ENCODE measurements at regions not wholly inside any gene's neighbourhood (a gene's known extent, or its start where the extent isn't known, plus 50 kb on each side); places are given as distances from the start of the nearest gene placed in this dataset.
A peak's percentile ranks its signal among the peaks of the same experiment; 100 is the strongest.

DNA sequence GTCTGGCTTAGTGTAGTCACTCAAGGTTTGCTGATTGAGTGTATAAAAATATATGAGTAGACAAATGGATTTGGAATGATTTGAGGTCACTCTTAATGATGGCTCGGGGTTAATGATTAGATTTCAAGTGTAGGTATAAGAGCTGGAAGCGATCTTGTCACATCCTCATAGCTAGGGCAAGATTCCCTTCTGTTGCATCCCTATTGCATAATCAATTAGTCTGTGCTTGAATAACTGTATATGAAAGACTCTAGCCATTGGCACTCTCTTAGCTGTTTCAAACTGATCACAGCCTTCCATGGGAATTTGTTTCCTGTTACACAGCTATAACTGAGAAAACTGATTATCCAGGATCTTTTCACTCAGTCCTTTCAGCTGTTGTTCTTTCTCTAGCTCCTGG lies 811.6 kb downstream of the TLE4 start:
- no peak for DNase-seq (ENCODE audit: low read depth)

- peak; percentile 43 for DNase-seq (ENCODE audit: low read depth)
These were observed 810.6 kb downstream of the TLE4 start for GRCh38 chr9:80382211-80382891.

GRCh38 chr9:80380301-80380700 lies 808.5 kb downstream of the TLE4 start:
- no peak for DNase-seq (ENCODE audit: low read depth)

GRCh38 chr9:80378669-80379293 lies 807.0 kb downstream of the TLE4 start:
- DNase-seq (ENCODE audit: low read depth): peak; percentile 41

- DNase-seq (ENCODE audit: low read depth): no peak
These were observed 804.4 kb downstream of the TLE4 start for GRCh38 chr9:80376180-80376579.

- peak; percentile 5 for DNase-seq (ENCODE audit: low read depth)
These were observed 803.7 kb downstream of the TLE4 start for GRCh38 chr9:80375477-80375876.

DNA sequence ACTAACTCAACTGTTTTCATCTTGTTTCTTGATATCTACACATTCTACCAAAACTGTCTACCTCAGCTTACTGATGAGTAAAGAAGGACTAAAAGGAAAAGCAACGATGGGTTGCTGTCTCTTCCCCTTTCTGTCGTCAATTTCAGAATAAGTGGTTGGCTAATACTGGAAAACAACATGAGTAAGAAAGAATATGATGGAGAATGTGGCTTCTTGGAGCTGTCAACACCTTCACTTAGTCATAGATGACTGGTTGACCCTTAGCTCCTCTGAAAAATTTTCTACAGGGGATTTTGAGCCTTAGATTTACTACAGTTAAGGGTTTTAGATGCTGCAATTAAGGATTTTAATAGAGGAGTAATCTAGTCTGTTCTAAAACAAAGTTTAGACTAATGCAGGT lies 797.9 kb downstream of the TLE4 start:
- DNase-seq (ENCODE audit: low read depth): peak; percentile 79

DNA sequence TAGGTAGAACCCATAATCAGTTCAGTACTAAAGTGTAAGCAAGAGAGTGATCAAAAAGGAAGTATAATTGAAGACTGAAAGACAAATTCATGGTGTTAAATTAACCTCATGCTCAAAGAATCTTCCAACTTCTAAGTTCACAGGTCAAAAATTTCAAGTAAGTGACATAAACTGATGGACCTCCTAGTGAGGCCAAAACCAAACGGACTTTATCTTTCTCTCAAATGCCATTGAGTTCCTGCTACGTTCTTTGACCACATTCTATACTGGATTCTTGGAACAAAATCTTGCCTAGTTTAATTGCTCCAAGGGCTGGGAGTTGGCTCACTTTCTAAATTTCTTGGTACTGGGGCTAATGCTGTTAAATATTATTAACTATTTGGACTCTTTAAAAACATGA lies 794.9 kb downstream of the TLE4 start:
- no peak for DNase-seq (ENCODE audit: low read depth)

GRCh38 chr9:80359941-80360881 lies 788.4 kb downstream of the TLE4 start:
- DNase-seq (ENCODE audit: low read depth): no peak

GRCh38 chr9:80359291-80359690 lies 787.5 kb downstream of the TLE4 start:
- no peak for DNase-seq (ENCODE audit: low read depth)

DNA sequence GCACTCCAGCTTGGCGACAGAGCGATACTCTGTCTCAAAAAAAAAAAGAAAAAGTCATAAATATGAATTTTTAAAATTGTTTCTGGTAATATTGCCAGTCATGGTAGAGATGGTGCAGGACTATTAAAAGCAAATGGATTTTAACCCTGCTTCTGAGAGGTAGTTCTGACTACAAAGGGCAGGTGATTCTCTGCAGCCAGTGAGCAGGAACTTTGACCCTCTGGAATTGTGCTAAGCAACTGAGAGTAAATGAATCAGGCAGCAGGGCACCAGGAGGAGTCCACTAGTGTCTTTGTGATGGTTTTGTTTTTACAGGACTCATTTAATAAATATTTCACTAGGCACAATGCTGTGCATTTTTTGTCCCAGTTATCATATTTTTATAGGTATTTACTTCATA lies 781.2 kb downstream of the TLE4 start:
- no peak for DNase-seq (ENCODE audit: low read depth)

GRCh38 chr9:80351612-80352011 lies 779.8 kb downstream of the TLE4 start:
- DNase-seq (ENCODE audit: low read depth): no peak

DNA sequence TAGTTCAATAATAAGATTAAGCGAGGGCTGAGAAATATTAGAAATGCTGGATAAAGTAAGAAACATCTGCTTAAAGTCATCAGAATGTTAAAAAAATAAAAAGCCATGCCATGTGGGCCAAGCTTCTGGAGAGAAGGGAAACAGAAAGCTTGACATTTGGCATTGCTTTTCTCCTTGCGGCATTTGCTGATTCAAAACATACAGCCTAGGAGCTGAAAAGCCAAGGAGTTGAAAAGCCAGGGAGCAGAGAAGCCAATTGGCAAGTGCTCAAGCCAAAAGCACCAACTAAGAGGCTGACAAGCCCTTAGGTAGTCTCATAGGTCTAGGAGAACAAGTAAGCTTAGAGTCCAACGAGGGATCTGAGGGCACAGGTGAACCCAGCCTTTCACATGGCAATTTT lies 754.3 kb downstream of the TLE4 start:
- DNase-seq (ENCODE audit: low read depth): no peak

DNA sequence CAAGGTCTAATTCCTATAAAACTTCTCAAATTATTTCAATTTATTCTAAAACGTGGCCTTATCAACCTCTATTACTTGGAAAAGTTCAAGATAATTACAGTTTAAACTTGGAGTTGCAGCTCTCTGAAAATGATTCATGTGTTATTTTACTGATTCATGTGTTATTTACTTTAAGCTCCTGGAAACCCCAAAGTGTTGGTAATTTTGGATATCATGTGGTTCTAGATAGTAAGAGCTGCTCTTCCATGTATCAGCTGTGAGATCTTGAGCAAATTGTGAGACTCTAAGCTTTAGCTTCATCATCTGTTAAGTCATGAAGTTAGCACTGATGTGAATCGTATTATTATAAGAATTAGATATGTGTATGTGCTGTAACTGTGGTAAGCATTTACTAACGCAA lies 749.2 kb downstream of the TLE4 start:
- DNase-seq (ENCODE audit: low read depth): peak; percentile 94

DNA sequence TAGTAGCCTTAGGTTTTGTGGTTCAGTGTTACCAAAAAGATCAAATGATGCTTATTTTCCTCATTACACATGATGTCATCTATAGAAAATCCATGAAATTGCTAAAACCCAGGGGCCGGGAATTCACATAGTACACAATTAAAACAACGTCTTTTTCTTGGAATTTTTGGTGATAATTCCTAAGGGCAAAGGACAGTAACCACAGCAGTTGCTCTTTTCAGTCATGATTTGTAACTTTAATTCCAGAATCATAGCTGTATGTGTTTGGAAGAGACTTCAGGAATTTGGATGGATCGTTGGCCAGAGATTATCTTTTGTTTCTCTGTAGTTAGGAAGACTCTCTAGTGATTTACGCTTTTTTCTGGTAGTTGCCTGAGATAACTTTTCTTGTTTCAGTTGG lies 748.7 kb downstream of the TLE4 start:
- DNase-seq (ENCODE audit: low read depth): peak; percentile 88

GRCh38 chr9:80305136-80305535 lies 733.4 kb downstream of the TLE4 start:
- DNase-seq (ENCODE audit: low read depth): peak; percentile 8

- DNase-seq (ENCODE audit: low read depth): no peak
These were observed 723.2 kb downstream of the TLE4 start for GRCh38 chr9:80294955-80295354.

GRCh38 chr9:80294318-80294717 lies 722.6 kb downstream of the TLE4 start:
- DNase-seq (ENCODE audit: low read depth): no peak

GRCh38 chr9:80292231-80292630 lies 720.5 kb downstream of the TLE4 start:
- DNase-seq (ENCODE audit: low read depth): peak; percentile 61

GRCh38 chr9:80285326-80285725 lies 713.6 kb downstream of the TLE4 start:
- peak; percentile 59 for DNase-seq (ENCODE audit: low read depth)

DNA sequence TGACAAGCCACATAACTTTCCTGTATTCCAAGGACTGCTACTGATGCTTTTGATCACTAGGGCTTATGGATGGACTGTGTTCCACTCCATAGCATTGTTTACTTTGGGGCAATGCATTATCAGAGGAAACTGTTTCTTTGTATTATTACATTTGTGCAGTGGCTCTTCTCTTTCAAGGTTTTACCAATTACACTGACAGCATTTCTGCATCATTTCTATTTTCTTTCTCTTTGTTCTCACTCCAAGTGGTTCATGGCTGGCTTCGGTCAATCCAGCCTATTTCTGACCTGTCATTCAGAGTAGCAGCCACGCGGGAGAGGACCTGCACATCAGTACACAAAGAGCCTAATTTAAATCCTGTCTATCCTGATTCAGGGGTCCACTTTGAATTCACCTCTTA lies 711.0 kb downstream of the TLE4 start:
- DNase-seq (ENCODE audit: low read depth): no peak

DNA sequence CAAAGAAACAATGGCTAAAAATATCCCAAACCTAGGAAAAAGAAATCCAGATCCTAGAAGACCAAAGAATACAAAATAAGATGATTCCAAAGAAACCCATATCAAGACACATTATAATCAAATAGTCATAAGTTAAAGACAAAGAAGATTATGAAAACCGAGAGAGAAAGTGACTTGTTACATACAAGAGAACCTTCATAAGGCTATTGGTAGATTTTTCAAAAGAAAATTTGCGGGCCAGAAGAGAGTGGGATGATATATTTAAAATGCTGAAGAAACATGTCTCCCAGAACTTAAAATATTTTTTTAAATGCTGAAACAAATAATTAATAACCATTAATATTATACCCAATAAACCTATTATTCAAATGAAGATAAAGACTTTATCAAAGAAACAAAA lies 687.3 kb downstream of the TLE4 start:
- DNase-seq (ENCODE audit: low read depth): no peak

- DNase-seq (ENCODE audit: low read depth): no peak
These were observed 680.0 kb downstream of the TLE4 start for GRCh38 chr9:80251778-80252177.
